RWPE1 (cell line): ENCODE measurements at regions not wholly inside any gene's neighbourhood (a gene's known extent, or its start where the extent isn't known, plus 50 kb on each side); places are given as distances from the start of the nearest gene placed in this dataset.

ENCODE experiments used
- CTCF ChIA-PET: fragments of 350-600 bp; sonication (Branson Sonifier 250); formaldehyde crosslinking; extraction: SDS; loops from one replicate; lab custom pipeline; 2021; lab: Yijun Ruan, JAX
- POLR2A ChIA-PET: fragments of 400-600 bp; formaldehyde crosslinking; extraction: SDS; loops from one replicate; lab custom pipeline; 2020; ENCODE audit warnings: antibody characterized with exemption; ENCODE audit not compliant: low non-redundant PET; lab: Yijun Ruan, JAX
- DNase-seq: peaks from one replicate; pipeline ENCODE4 v3.0.0; 2012; ENCODE audit warnings: low spot score
- H3K27ac ChIP-seq: fragments of 450-650 bp; 2 replicates; pipeline ENCODE4 v1.5.1; 2017
- CTCF ChIP-seq: fragments of 450-650 bp; conservative IDR thresholded peaks from 2 replicates; pipeline ENCODE4 v1.5.1; 2017; ENCODE audit warnings: low read depth, mild to moderate bottlenecking

- H3K27ac ChIP-seq: no peak overlapping the region
Observed at GRCh38 chr4:182000077-182000476, 243.1 kb upstream of the TENM3 start.

GRCh38 chr4:182010876-182011275 is 232.3 kb upstream of the TENM3 start:
- H3K27ac ChIP-seq: no peak overlapping the region
- DNase-seq: no peak
- POLR2A ChIA-PET: no interaction called here
- TF ChIP-seq CTCF: no peak
- CTCF ChIA-PET: no interaction called here

More at GRCh38 chr4:182000077-182000476, 243.1 kb upstream of the TENM3 start:
- no peak for DNase-seq
- no peak for TF ChIP-seq CTCF
- POLR2A ChIA-PET: no interaction called here
- CTCF ChIA-PET: no interaction called here

- ChIA-PET POLR2A (no interaction called here), CTCF (no interaction called here)
- no peak for DNase-seq
- no peak overlapping the region for H3K27ac ChIP-seq
- no peak for TF ChIP-seq CTCF
Observed at GRCh38 chr4:182014164-182014563, 229.0 kb upstream of the TENM3 start.

GRCh38 chr4:182015014-182015413 is 228.2 kb upstream of the TENM3 start:
- CTCF ChIA-PET: interaction anchor here (0.7 kb wide), 1 partner anchor 611 kb away, joined by 3 read pairs; no protein-coding TSS in a partner anchor
- POLR2A ChIA-PET: no interaction called here
- TF ChIP-seq CTCF: no peak
- no peak overlapping the region for H3K27ac ChIP-seq
- DNase-seq: no peak

GRCh38 chr4:182015893-182016292 is 227.3 kb upstream of the TENM3 start:
- ChIA-PET POLR2A (no interaction called here), CTCF (no interaction called here)
- TF ChIP-seq CTCF: no peak
- DNase-seq: peak; percentile 3
- H3K27ac ChIP-seq: no peak overlapping the region

- POLR2A ChIA-PET: no interaction called here
- TF ChIP-seq CTCF: no peak
- CTCF ChIA-PET: no interaction called here
- DNase-seq: no peak
- no peak overlapping the region for H3K27ac ChIP-seq
Observed at GRCh38 chr4:182017038-182017437, 226.2 kb upstream of the TENM3 start.
